Mesodermal cell (in vitro differentiated cells): ENCODE measurements at regions not wholly inside any gene's neighbourhood (a gene's known extent, or its start where the extent isn't known, plus 50 kb on each side); places are given as distances from the start of the nearest gene placed in this dataset.
A peak's percentile ranks its signal among the peaks of the same experiment; 100 is the strongest.

Source experiments
- H3K27ac ChIP-seq: 2 replicates; pipeline ENCODE4 v1.7.0; 2013; ENCODE audit warnings: mild to moderate bottlenecking, low read depth, low read length, moderate library complexity; ENCODE audit not compliant: severe bottlenecking
- H3K36me3 ChIP-seq: 2 replicates; pipeline ENCODE4 v1.7.1; 2013; ENCODE audit warnings: mild to moderate bottlenecking, low read length, moderate library complexity; ENCODE audit not compliant: control insufficient read depth, insufficient read depth
- H3K4me1 ChIP-seq: one replicate; pipeline ENCODE4 v1.7.1; 2013; ENCODE audit warnings: mild to moderate bottlenecking, low read length; ENCODE audit not compliant: insufficient read depth, control insufficient read depth, poor library complexity, severe bottlenecking
- H3K4me3 ChIP-seq: 2 replicates; pipeline ENCODE4 v1.7.0; 2013; ENCODE audit warnings: low read length, control low read depth, mild to moderate bottlenecking; ENCODE audit not compliant: insufficient read depth, poor library complexity, severe bottlenecking; ENCODE audit errors: extremely low read depth
- H3K9me3 ChIP-seq: 2 replicates; pipeline ENCODE4 v1.7.1; 2013; ENCODE audit warnings: mild to moderate bottlenecking, low read length, moderate library complexity; ENCODE audit not compliant: control insufficient read depth
- WGBS, 2 experiments: methylation state at CpG; one replicate each; pipeline ENCODE4 v1.1.5; 2013; ENCODE audit warnings: missing lambda C conversion rate in 2 of 2; ENCODE audit not compliant: insufficient coverage in 2 of 2; 5-methylcytosine and 5-hydroxymethylcytosine counted together

GRCh38 chr3:31027191-31027761 is 132.8 kb upstream of the GADL1 start:
- Histone ChIP-seq H3K9me3 (peaks cover 11% of the 10 kb centered on the region), H3K27ac (no peak overlapping the region), H3K36me3 (no peaks in the 10 kb centered on the region), H3K4me1 (no peaks in the 10 kb centered on the region), H3K4me3 (no peak overlapping the region)
- 100% methylated on average over 1 of the region's 1 CpG; no CpG with 5 or more reads in 1 of the 2 experiments for WGBS, 2 experiments

DNA sequence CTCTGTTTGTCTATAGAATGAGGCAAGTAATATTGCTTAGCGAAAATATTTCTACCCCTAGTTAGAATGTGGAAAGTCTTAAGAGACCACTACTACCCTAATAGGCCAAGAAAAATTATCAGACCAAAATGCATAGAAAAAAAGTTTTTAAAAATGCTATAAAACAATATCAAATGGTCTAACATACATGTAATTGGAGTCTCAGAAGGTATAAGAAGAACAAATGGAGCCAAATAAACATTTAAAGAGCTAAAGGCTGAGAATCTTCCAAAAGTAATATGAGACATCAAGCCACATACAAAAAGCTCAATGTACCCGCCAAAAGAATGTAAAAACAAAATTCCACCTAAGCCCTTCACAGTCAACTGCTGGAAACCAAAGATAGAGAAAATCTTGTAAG is 133.5 kb upstream of the GADL1 start:
- H3K36me3 ChIP-seq, result no peaks in the 10 kb centered on the region
- WGBS, 2 experiments, result no CpG with 5 or more reads among the region's 2 CpGs
- no peaks in the 10 kb centered on the region for H3K4me1 ChIP-seq
- H3K4me3 ChIP-seq, result no peak overlapping the region
- no peak overlapping the region for H3K27ac ChIP-seq
- H3K9me3 ChIP-seq, result peaks cover 11% of the 10 kb centered on the region

- H3K36me3 ChIP-seq, result no peaks in the 10 kb centered on the region
- peaks cover 11% of the 10 kb centered on the region for H3K9me3 ChIP-seq
- H3K4me1 ChIP-seq, result no peaks in the 10 kb centered on the region
- 100% methylated on average over 1 of the region's 1 CpG; no CpG with 5 or more reads in 1 of the 2 experiments for WGBS, 2 experiments
- no peak overlapping the region for H3K4me3 ChIP-seq
- no peak overlapping the region for H3K27ac ChIP-seq
Measured at GRCh38 chr3:31028766-31029165, 134.3 kb upstream of the GADL1 start.

GRCh38 chr3:31029706-31030105 is 135.2 kb upstream of the GADL1 start:
- no peaks in the 10 kb centered on the region for H3K4me1 ChIP-seq
- H3K27ac ChIP-seq, result no peak overlapping the region
- no peaks in the 10 kb centered on the region for H3K36me3 ChIP-seq
- peaks cover 11% of the 10 kb centered on the region for H3K9me3 ChIP-seq
- WGBS, 2 experiments, result 88% methylated on average over 1 of the region's 3 CpGs; no CpG with 5 or more reads in 1 of the 2 experiments
- H3K4me3 ChIP-seq, result no peak overlapping the region

GRCh38 chr3:31035681-31036080 is 141.2 kb upstream of the GADL1 start:
- H3K4me1 ChIP-seq, result peaks cover 3% of the 10 kb centered on the region
- H3K27ac ChIP-seq, result no peak overlapping the region
- 82 to 83% methylated on average over 1 of the region's 1 CpG for WGBS, 2 experiments
- no peaks in the 10 kb centered on the region for H3K36me3 ChIP-seq
- H3K9me3 ChIP-seq, result no peaks in the 10 kb centered on the region
- H3K4me3 ChIP-seq, result no peak overlapping the region

GRCh38 chr3:31038086-31038739 is 143.8 kb upstream of the GADL1 start:
- 100% methylated on average over 1 of the region's 3 CpGs for WGBS, 2 experiments

GRCh38 chr3:31039145-31039544 is 144.7 kb upstream of the GADL1 start:
- WGBS, 2 experiments, result no CpG with 5 or more reads among the region's 1 CpG

More at GRCh38 chr3:31038086-31038739, 143.8 kb upstream of the GADL1 start:
- no peaks in the 10 kb centered on the region for H3K36me3 ChIP-seq
- H3K4me1 ChIP-seq, result peaks cover 13% of the 10 kb centered on the region
- no peak overlapping the region for H3K4me3 ChIP-seq
- H3K27ac ChIP-seq, result no peak overlapping the region
- peaks cover 7% of the 10 kb centered on the region for H3K9me3 ChIP-seq

DNA sequence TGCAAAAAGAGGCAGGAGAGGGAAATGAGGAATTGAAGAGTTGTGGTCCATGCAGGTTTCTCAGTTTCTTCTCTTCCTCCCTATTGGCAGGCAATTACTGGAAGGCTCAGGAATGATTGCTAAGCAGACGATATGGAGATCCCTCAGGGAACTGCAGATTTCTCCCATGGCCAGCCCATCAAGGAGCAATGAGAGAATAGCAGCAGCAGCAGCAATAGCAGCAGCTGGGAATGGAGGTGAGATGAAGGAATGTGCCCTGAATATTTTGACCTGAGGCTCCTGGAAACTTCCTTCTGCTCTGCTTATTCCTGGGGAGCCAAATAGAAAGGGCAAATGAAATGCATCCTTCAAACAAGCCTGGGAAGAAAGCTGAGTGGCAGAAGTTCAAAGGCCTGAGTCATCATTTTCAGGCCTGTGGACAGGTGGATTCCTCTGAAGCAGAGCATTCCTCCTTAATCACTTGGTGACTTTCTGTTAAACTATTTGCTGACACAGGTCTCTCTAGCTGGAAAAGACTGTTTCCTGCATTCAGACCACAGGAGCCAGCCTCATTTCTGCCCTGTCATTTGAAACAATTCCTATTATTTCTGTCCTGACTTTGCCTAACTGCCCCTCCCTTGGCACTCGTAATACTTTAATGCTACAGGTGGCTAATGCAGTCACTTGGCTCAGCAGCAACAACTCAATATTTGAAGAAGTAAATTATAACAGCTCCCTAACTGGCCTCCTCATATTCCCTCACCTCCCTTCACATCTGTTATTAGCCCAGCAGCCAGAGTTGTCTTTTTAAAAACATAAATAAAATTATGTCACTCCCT is 146.9 kb upstream of the GADL1 start:
- Histone ChIP-seq H3K9me3 (peaks cover 9% of the 10 kb centered on the region), H3K36me3 (no peaks in the 10 kb centered on the region), H3K27ac (peak overlapping the region; percentile 88), H3K4me3 (no peak overlapping the region), H3K4me1 (peaks cover 13% of the 10 kb centered on the region)
- 13% methylated on average over 1 of the region's 2 CpGs; no CpG with 5 or more reads in 1 of the 2 experiments for WGBS, 2 experiments

More at GRCh38 chr3:31039145-31039544, 144.7 kb upstream of the GADL1 start:
- Histone ChIP-seq H3K4me1 (peaks cover 13% of the 10 kb centered on the region), H3K27ac (no peak overlapping the region), H3K4me3 (no peak overlapping the region), H3K36me3 (no peaks in the 10 kb centered on the region), H3K9me3 (peaks cover 9% of the 10 kb centered on the region)

DNA sequence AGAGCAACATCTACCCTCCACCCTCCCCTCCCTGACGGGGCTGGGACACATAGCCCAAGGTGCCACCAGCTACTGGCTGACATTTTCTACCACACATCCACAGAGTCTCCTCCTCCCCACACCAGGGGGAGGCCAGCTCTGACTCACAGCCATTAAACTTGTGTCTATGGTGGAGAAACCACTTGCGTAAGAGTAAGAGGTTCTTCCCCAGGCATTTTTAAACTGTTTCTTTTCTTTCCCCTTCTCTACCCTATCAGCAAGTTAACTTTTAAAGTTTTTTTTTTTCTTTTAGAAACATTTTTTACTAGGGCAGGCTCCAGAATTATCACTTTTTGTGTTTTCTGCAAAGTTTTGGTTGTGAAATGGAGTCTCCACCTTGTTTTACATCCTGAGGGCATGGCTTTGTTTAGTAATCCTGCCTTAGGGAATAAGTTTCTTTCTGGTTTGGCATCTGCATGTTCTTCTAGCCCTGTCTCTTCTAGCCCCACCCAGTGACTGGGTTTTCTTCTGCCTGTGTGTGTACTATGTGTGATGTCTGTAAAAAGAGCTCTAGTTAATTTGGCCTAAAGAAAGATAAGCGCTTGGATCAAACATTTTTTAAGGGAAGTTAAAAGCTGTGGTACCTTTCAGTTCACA is 148.8 kb upstream of the GADL1 start:
- Histone ChIP-seq H3K9me3 (peaks cover 9% of the 10 kb centered on the region), H3K27ac (no peak overlapping the region), H3K4me3 (no peak overlapping the region), H3K4me1 (peaks cover 13% of the 10 kb centered on the region), H3K36me3 (no peaks in the 10 kb centered on the region)
- 88 to 100% methylated on average over 2 of the region's 3 CpGs for WGBS, 2 experiments

- peaks cover 5% of the 10 kb centered on the region for H3K9me3 ChIP-seq
- no peak overlapping the region for H3K27ac ChIP-seq
- WGBS, 2 experiments, result 87 to 96% methylated on average over 2 to 3 of the region's 3 CpGs
- no peaks in the 10 kb centered on the region for H3K4me1 ChIP-seq
- H3K36me3 ChIP-seq, result no peaks in the 10 kb centered on the region
- H3K4me3 ChIP-seq, result no peak overlapping the region
Measured at GRCh38 chr3:31047673-31048072, 153.2 kb upstream of the GADL1 start.
